GM12878 (cell line): ENCODE measurements at regions not wholly inside any gene's neighbourhood (a gene's known extent, or its start where the extent isn't known, plus 50 kb on each side); places are given as distances from the start of the nearest gene placed in this dataset.

ENCODE experiments used
- ATAC-seq: fragments of 200-7000 bp; cut with Tn5 transposase; 3 replicates; pipeline ENCODE4 v1.9.1; 2020; ENCODE audit warnings: mild to moderate bottlenecking, moderate library complexity
- BruUV-seq: library from RNA; stranded (reverse); fragments of 400-500 nt; replicated peaks from 2 replicates; lab custom pipeline; 2021; lab: Mats Ljungman, UMichigan
- CTCF ChIA-PET: fragments of 300-600 bp; sonication (Branson Sonifier 250); formaldehyde crosslinking; extraction: SDS; loops from one replicate; lab custom pipeline; 2021; ENCODE audit warnings: inconsistent platforms; lab: Yijun Ruan, JAX
- POLR2A ChIA-PET: fragments of 350-600 bp; formaldehyde crosslinking; extraction: SDS; loops from one replicate; lab custom pipeline; 2021; ENCODE audit warnings: inconsistent platforms; lab: Charles Lee
- RAD21 ChIA-PET: fragments of 300-600 bp; sonication (Branson Sonifier 250); formaldehyde crosslinking; loops from one replicate; lab custom pipeline; 2023; ENCODE audit warnings: antibody characterized with exemption; ENCODE audit not compliant: unreplicated experiment; lab: Charles Lee
- SMC1A ChIA-PET: fragments of 300-600 bp; sonication (Branson Sonifier 250); formaldehyde crosslinking; loops from one replicate; lab custom pipeline; 2023; ENCODE audit not compliant: unreplicated experiment, uncharacterized antibody; lab: Charles Lee
- DNase-seq: peaks from one replicate; pipeline ENCODE4 v3.0.0-alpha.2; 2011; ENCODE audit warnings: low read depth, low spot score
- FAIRE-seq: peaks from 3 replicates; lab custom pipeline; 2011; peaks lifted over from hg19 to GRCh38; lab: Jason Lieb, UNC
- H2AFZ ChIP-seq: 2 replicates; pipeline ENCODE4 v1.6.0; 2011; ENCODE audit warnings: low read depth, low read length, control low read depth; ENCODE audit not compliant: control insufficient read depth
- H3K27ac ChIP-seq: 2 replicates; pipeline ENCODE4 v1.5.1; 2011; ENCODE audit warnings: control low read depth; ENCODE audit not compliant: control insufficient read depth, insufficient read depth
- H3K27me3 ChIP-seq, 2 experiments: replicated peaks in 1 of 2; 2 replicates each; pipeline versions ENCODE4 v1.6.0 to v1.6.1; 2011; ENCODE audit warnings: low read length in 1 of 2; ENCODE audit not compliant: control insufficient read depth in 2 of 2, insufficient read depth in 2 of 2
- H3K36me3 ChIP-seq, 2 experiments: 2 replicates each; pipeline ENCODE4 v1.5.1; 2011; ENCODE audit warnings: low read length in 1 of 2; ENCODE audit not compliant: control insufficient read depth in 2 of 2, insufficient read depth in 2 of 2
- H3K4me1 ChIP-seq: 2 replicates; pipeline ENCODE4 v1.6.1; 2011; ENCODE audit warnings: mild to moderate bottlenecking, low read length, moderate library complexity, mixed read lengths; ENCODE audit not compliant: control insufficient read depth, insufficient read depth
- H3K4me2 ChIP-seq: 2 replicates; pipeline ENCODE4 v1.6.0; 2011; ENCODE audit warnings: control low read depth; ENCODE audit not compliant: control insufficient read depth, insufficient read depth
- H3K4me3 ChIP-seq: fragments of 200-600 bp; sonication (generic); 2 replicates; pipeline ENCODE4 v1.5.1; 2016
- H3K79me2 ChIP-seq: 2 replicates; pipeline ENCODE4 v1.6.0; 2011; ENCODE audit warnings: low read length; ENCODE audit not compliant: control insufficient read depth, insufficient read depth
- H3K9ac ChIP-seq: 2 replicates; pipeline ENCODE4 v1.8.0; 2011; ENCODE audit warnings: low read length, control low read depth, mixed read lengths; ENCODE audit not compliant: control insufficient read depth, insufficient read depth
- H3K9me3 ChIP-seq: replicated peaks from 3 replicates; pipeline ENCODE4 v1.5.1; 2011; ENCODE audit warnings: mild to moderate bottlenecking, low read length; ENCODE audit not compliant: control insufficient read depth, insufficient read depth
- H4K20me1 ChIP-seq: 2 replicates; pipeline ENCODE4 v1.6.0; 2011; ENCODE audit not compliant: control insufficient read depth, insufficient read depth
- BMI1 ChIP-seq: fragments of 450-650 bp; IDR thresholded peaks from 2 replicates; pipeline ENCODE4 v1.6.1; 2016; ENCODE audit warnings: mild to moderate bottlenecking, moderate library complexity, borderline replicate concordance
- CBX5 ChIP-seq: sonication (generic); IDR thresholded peaks from 2 replicates; pipeline ENCODE4 v1.6.1; 2016; ENCODE audit warnings: low read depth, moderate library complexity, mild to moderate bottlenecking, inconsistent platforms
- GATAD2B ChIP-seq: fragments of 450-650 bp; conservative IDR thresholded peaks from 2 replicates; pipeline ENCODE4 v1.6.1; 2017; ENCODE audit warnings: low read depth, mild to moderate bottlenecking, moderate library complexity
- MYB ChIP-seq: fragments of 150-350 bp; IDR thresholded peaks from 2 replicates; pipeline ENCODE4 v1.6.1; 2014; ENCODE audit warnings: mild to moderate bottlenecking, low read depth, low read length, borderline replicate concordance
- NFIC ChIP-seq: IDR thresholded peaks from 2 replicates; pipeline ENCODE4 v1.6.1; 2012; ENCODE audit warnings: low read depth, mild to moderate bottlenecking, inconsistent platforms, low read length, moderate library complexity
- PAX5 ChIP-seq: IDR thresholded peaks from 2 replicates; pipeline ENCODE4 v1.6.1; 2011; ENCODE audit warnings: low read depth, low read length, borderline replicate concordance
- POU2F2 ChIP-seq: IDR thresholded peaks from 3 replicates; pipeline ENCODE4 v1.6.1; 2011; ENCODE audit warnings: low read depth, mild to moderate bottlenecking, low read length, borderline replicate concordance
- TCF12 ChIP-seq: IDR thresholded peaks from 2 replicates; pipeline ENCODE4 v1.6.1; 2011; ENCODE audit warnings: low read depth, mild to moderate bottlenecking, low read length
- ZBED1 ChIP-seq: IDR thresholded peaks from 2 replicates; pipeline ENCODE4 v1.6.1; 2016; ENCODE audit warnings: borderline replicate concordance
- ZNF207 ChIP-seq: fragments of 450-650 bp; IDR thresholded peaks from 2 replicates; pipeline ENCODE4 v1.6.1; 2014; ENCODE audit warnings: antibody characterized with exemption, mild to moderate bottlenecking, borderline replicate concordance
- WGBS: methylation state at CpG from one replicate; pipeline ENCODE4 v1.1.6; 2016; ENCODE audit warnings: low lambda C conversion rate; ENCODE audit not compliant: insufficient replicate concordance, insufficient coverage; ENCODE audit errors: missing lambda C conversion rate; 5-methylcytosine and 5-hydroxymethylcytosine counted together
- in situ Hi-C: fragments of 300-500 bp; cut with MboI; formaldehyde crosslinking; loops from 9 replicates; pipeline ENCODE4 v1.14.3; 2018; ENCODE audit warnings: mixed read lengths
- intact Hi-C: fragments of 100-400 bp; cut with micrococcal nuclease; formaldehyde crosslinking; loops from one replicate; pipeline ENCODE4 v1.14.2; 2022; ENCODE audit not compliant: unreplicated experiment

GRCh38 chr10:3268025-3268424 lies 95.4 kb upstream of the PITRM1 start (continued):
- TF ChIP-seq POU2F2, result no peak

GRCh38 chr10:3265088-3265487 lies 92.5 kb upstream of the PITRM1 start:
- no TSS peak for BruUV-seq
- SMC1A ChIA-PET, result no interaction called here
- no peak overlapping the region for H3K4me3 ChIP-seq
- no peak overlapping the region for H3K9ac ChIP-seq
- WGBS, result 52% methylated on average over 4 of the region's 4 CpGs
- no peaks in the 10 kb centered on the region for H3K9me3 ChIP-seq
- no peak overlapping the region for H3K27ac ChIP-seq
- ATAC-seq (no peak), DNase-seq (no peak), FAIRE-seq (no peak)
- in situ Hi-C loops, result no loop called here
- POLR2A ChIA-PET, result no interaction called here
- TF ChIP-seq PAX5, result no peak
- TF ChIP-seq ZBED1, result no peak
- no peak for TF ChIP-seq MYB
- no peak for TF ChIP-seq GATAD2B
- TF ChIP-seq CBX5, result no peak
- TF ChIP-seq TCF12, result no peak
- TF ChIP-seq BMI1, result no peak
- TF ChIP-seq NFIC, result no peak
- no peak for TF ChIP-seq ZNF207
- H3K4me1 ChIP-seq, result no peaks in the 10 kb centered on the region
- H3K27me3 ChIP-seq, result no peaks in the 10 kb centered on the region; a peak in 1 of 4 replicates
- no peaks in the 10 kb centered on the region for H3K79me2 ChIP-seq
- H2AFZ ChIP-seq, result no peak overlapping the region
- H3K36me3 ChIP-seq, result no peaks in the 10 kb centered on the region
- RAD21 ChIA-PET, result no interaction called here
- CTCF ChIA-PET, result no interaction called here
- H4K20me1 ChIP-seq, result no peaks in the 10 kb centered on the region
- H3K4me2 ChIP-seq, result no peak overlapping the region
- intact Hi-C loops, result no loop called here
